ENCODE measurements at regions not wholly inside any gene's neighbourhood (a gene's known extent, or its start where the extent isn't known, plus 50 kb on each side); places are given as distances from the start of the nearest gene placed in this dataset.
"Not testable (repeated sequence)": the region's sequence is repeated elsewhere in the genome, so short reads cannot be mapped to it uniquely, and the experiment has no call there.

DNA sequence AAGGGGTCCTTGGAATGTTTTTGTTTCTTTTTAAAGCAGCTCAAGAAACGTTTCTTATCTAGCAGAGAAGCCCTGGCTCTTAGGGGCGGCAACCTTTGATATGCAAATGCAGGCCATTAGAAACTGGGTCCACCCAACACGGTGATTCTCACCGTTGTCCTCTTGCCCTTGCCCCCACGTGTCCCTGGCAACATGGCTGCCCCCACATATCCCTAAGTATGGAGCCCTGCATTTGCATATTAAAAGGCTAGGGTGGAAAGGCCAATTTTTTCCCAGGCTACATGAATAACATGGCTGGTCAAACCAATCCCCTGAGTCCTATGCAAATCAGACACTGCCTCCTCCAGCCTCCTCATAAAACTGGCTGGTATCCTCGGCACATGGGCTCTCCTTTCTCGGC is 230.1 kb upstream of the SPOPL start:
- no peaks in the 10 kb centered on the region for H3K27me3 ChIP-seq (ENCODE audit: insufficient read depth, low read length, poor library complexity)
- H3K9me3 ChIP-seq (ENCODE audit: insufficient read depth, low read length, severe bottlenecking): no peaks in the 10 kb centered on the region
- H2AFZ ChIP-seq (ENCODE audit: low read depth, low read length): no peak overlapping the region
- TF ChIP-seq EZH2 (IDR thresholded peaks at IDR 0.05; ENCODE audit: borderline replicate concordance, low read depth, low read length, severe bottlenecking): no peak
- TF ChIP-seq, protein P1, sequence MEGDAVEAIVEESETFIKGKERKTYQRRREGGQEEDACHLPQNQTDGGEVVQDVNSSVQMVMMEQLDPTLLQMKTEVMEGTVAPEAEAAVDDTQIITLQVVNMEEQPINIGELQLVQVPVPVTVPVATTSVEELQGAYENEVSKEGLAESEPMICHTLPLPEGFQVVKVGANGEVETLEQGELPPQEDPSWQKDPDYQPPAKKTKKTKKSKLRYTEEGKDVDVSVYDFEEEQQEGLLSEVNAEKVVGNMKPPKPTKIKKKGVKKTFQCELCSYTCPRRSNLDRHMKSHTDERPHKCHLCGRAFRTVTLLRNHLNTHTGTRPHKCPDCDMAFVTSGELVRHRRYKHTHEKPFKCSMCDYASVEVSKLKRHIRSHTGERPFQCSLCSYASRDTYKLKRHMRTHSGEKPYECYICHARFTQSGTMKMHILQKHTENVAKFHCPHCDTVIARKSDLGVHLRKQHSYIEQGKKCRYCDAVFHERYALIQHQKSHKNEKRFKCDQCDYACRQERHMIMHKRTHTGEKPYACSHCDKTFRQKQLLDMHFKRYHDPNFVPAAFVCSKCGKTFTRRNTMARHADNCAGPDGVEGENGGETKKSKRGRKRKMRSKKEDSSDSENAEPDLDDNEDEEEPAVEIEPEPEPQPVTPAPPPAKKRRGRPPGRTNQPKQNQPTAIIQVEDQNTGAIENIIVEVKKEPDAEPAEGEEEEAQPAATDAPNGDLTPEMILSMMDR (IDR thresholded peaks at IDR 0.05; ENCODE audit: borderline replicate concordance, extremely low read depth, low read length, poor library complexity, severe bottlenecking): no peak
- no peaks in the 10 kb centered on the region for H3K4me1 ChIP-seq (ENCODE audit: insufficient read depth, low read length)
- no peak overlapping the region for H3K27ac ChIP-seq (ENCODE audit: low read length)
- H3K4me2 ChIP-seq (ENCODE audit: insufficient read depth, low read length): no peak overlapping the region
- no peaks in the 10 kb centered on the region for H4K20me1 ChIP-seq (ENCODE audit: insufficient read depth, low read length)
- no peaks in the 10 kb centered on the region for H3K36me3 ChIP-seq (ENCODE audit: insufficient read depth, low read length)
- H3K9ac ChIP-seq (ENCODE audit: low read depth, low read length): no peak overlapping the region
- no peaks in the 10 kb centered on the region for H3K79me2 ChIP-seq (ENCODE audit: insufficient read depth, low read length)
- ATAC-seq (ENCODE audit: insufficient read depth, low read depth): no peak
- DNase-seq: no peak
- no peak overlapping the region for H3K4me3 ChIP-seq (ENCODE audit: low read depth in 1 of 2, low read length in 2 of 2)

DNA sequence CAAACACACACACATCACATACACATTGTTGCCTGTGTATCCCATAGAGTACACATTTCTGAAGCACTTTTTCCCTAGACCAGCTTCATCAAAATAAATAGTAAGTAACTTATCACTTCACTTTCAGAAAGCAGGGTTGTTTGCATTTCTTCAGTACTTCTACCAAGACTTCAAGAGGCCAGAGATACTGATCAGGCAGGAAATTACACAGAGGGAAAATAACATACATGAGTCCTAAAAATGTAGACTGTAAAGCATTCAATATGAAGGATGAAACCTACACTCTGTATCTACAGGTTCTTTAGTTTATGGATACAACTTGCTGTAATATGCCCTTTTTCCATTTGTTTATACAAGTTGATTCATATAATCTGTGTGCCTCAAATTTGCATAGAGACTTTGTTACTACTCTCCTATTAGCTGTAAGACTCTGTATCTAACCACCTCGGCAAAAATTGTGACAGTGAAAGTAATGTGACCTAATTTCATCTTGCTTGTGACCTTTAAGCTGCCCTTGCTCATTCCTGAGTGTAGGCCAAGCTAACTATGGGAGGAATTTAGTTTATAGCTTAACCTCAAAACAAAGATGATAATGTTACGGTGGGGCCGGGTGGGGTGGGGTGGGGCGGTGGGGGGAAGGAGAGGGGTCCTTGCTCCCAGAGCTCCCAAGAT is 228.9 kb upstream of the SPOPL start:
- Histone ChIP-seq H3K36me3 (ENCODE audit: insufficient read depth, low read length) (no peaks in the 10 kb centered on the region), H3K79me2 (ENCODE audit: insufficient read depth, low read length) (no peaks in the 10 kb centered on the region), H3K4me2 (ENCODE audit: insufficient read depth, low read length) (no peak overlapping the region), H4K20me1 (ENCODE audit: insufficient read depth, low read length) (no peaks in the 10 kb centered on the region), H2AFZ (ENCODE audit: low read depth, low read length) (no peak overlapping the region), H3K4me1 (ENCODE audit: insufficient read depth, low read length) (no peaks in the 10 kb centered on the region), H3K9me3 (ENCODE audit: insufficient read depth, low read length, severe bottlenecking) (no peaks in the 10 kb centered on the region), H3K27ac (ENCODE audit: low read length) (no peak overlapping the region), H3K27me3 (ENCODE audit: insufficient read depth, low read length, poor library complexity) (no peaks in the 10 kb centered on the region), H3K9ac (ENCODE audit: low read depth, low read length) (no peak overlapping the region), H3K4me3 (ENCODE audit: low read depth in 1 of 2, low read length in 2 of 2) (no peak overlapping the region)
- no peak for TF ChIP-seq EZH2 (IDR thresholded peaks at IDR 0.05; ENCODE audit: borderline replicate concordance, low read depth, low read length, severe bottlenecking)
- TF ChIP-seq, protein P1 (IDR thresholded peaks at IDR 0.05; ENCODE audit: borderline replicate concordance, extremely low read depth, low read length, poor library complexity, severe bottlenecking): no peak
- DNase-seq (no peak), ATAC-seq (ENCODE audit: insufficient read depth, low read depth) (no peak)

DNA sequence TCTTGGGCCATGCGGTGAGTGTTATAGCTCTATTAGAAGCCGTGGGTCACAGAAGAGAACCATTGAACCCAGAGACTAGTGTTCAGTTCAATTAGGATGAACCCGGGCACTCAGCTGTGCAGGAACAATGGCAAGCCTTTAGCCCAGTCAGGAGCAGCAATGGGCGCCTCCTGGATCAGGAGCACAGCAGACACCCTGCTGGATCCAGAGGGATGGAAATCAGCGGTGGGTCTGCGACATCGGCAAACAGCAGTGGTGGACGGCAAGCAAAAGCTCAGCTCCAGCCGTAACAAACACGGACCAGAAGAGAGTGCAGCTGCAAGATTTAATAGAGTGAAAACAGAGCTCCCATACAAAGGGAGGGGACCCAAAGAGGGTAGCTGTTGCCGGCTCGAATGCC is 228.3 kb upstream of the SPOPL start:
- H3K79me2 ChIP-seq (ENCODE audit: insufficient read depth, low read length); H4K20me1 ChIP-seq (ENCODE audit: insufficient read depth, low read length); H3K9me3 ChIP-seq (ENCODE audit: insufficient read depth, low read length, severe bottlenecking); H3K27ac ChIP-seq (ENCODE audit: low read length); H3K4me2 ChIP-seq (ENCODE audit: insufficient read depth, low read length); ATAC-seq (ENCODE audit: insufficient read depth, low read depth); DNase-seq; H2AFZ ChIP-seq (ENCODE audit: low read depth, low read length); H3K9ac ChIP-seq (ENCODE audit: low read depth, low read length); H3K4me1 ChIP-seq (ENCODE audit: insufficient read depth, low read length); H3K36me3 ChIP-seq (ENCODE audit: insufficient read depth, low read length); H3K4me3 ChIP-seq (ENCODE audit: low read depth in 1 of 2, low read length in 2 of 2); H3K27me3 ChIP-seq (ENCODE audit: insufficient read depth, low read length, poor library complexity): not testable (repeated sequence)

DNA sequence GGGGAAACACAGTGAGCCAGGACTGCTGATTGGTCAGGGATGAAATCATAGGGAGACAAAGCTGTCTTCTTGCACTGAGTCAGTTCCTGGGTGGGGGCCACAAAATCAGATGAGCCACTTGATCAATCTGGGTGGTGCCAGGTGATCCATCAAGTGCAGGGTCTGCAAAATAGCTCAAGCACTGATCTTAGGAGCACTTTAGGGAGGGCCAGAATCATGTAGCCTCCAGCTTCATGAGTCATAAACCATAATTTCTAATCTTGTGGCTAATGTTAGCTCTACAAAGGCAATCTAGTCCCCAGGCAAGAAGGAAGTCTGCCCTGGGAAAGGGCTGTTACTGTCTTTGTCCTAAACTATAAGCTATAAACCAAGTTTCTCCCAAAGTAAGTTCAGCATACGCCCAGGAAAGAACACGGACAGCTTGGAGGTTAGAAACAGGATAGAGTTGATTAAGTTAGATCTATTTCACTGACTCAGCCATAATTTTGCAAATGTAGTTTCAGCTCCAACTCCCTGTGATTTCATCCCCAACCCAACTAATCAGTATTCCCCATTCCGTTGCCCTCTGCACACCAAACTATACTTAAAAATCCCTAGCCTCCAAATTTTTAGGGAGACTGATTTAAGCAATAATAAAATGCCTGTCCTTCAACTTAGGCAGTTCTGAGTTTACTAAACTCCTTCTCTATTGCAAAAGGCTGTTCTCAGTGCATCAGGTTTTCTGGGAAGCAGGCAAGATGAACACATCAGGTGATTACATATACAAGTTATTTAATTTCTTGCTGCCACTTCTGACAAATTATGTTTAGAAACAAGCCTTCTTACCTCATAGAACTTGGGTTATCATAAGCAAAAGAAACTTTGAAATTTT is 226.9 kb upstream of the SPOPL start:
- Histone ChIP-seq H3K4me1 (ENCODE audit: insufficient read depth, low read length) (no peaks in the 10 kb centered on the region), H3K36me3 (ENCODE audit: insufficient read depth, low read length) (no peaks in the 10 kb centered on the region), H3K9me3 (ENCODE audit: insufficient read depth, low read length, severe bottlenecking) (no peaks in the 10 kb centered on the region), H4K20me1 (ENCODE audit: insufficient read depth, low read length) (no peaks in the 10 kb centered on the region), H3K27me3 (ENCODE audit: insufficient read depth, low read length, poor library complexity) (no peaks in the 10 kb centered on the region), H2AFZ (ENCODE audit: low read depth, low read length) (no peak overlapping the region), H3K4me3 (ENCODE audit: low read depth in 1 of 2, low read length in 2 of 2) (no peak overlapping the region), H3K9ac (ENCODE audit: low read depth, low read length) (no peak overlapping the region), H3K4me2 (ENCODE audit: insufficient read depth, low read length) (no peak overlapping the region), H3K79me2 (ENCODE audit: insufficient read depth, low read length) (no peaks in the 10 kb centered on the region), H3K27ac (ENCODE audit: low read length) (no peak overlapping the region)
- TF ChIP-seq, protein P1 (IDR thresholded peaks at IDR 0.05; ENCODE audit: borderline replicate concordance, extremely low read depth, low read length, poor library complexity, severe bottlenecking): no peak
- no peak for TF ChIP-seq EZH2 (IDR thresholded peaks at IDR 0.05; ENCODE audit: borderline replicate concordance, low read depth, low read length, severe bottlenecking)
- ATAC-seq (ENCODE audit: insufficient read depth, low read depth): no peak
- no peak for DNase-seq
